NB4 (cell line): ENCODE measurements at regions not wholly inside any gene's neighbourhood (a gene's known extent, or its start where the extent isn't known, plus 50 kb on each side); places are given as distances from the start of the nearest gene placed in this dataset.
"Not testable (repeated sequence)": the region's sequence is repeated elsewhere in the genome, so short reads cannot be mapped to it uniquely, and the experiment has no call there.

Experiments used
- DNase-seq: peaks from one replicate; pipeline ENCODE4 v3.0.0; 2010; ENCODE audit warnings: low read depth
- H3K4me3 ChIP-seq: one replicate; pipeline ENCODE4 v1.5.1; 2011; ENCODE audit warnings: mild to moderate bottlenecking, low read depth, low read length, moderate library complexity
- MAX ChIP-seq: IDR thresholded peaks from 2 replicates; pipeline ENCODE4 v1.6.1; 2011; ENCODE audit warnings: low read depth, low read length
- MYC ChIP-seq: IDR thresholded peaks from 2 replicates; pipeline ENCODE4 v1.6.1; 2011; ENCODE audit warnings: low read depth, low read length
- POLR2A ChIP-seq: IDR thresholded peaks from 2 replicates; pipeline ENCODE4 v1.6.1; 2011; ENCODE audit warnings: mild to moderate bottlenecking; ENCODE audit not compliant: insufficient read length; ENCODE audit errors: extremely low read depth
- TF ChIP-seq, protein P1 (sequence below): IDR thresholded peaks from one replicate; pipeline ENCODE4 v1.5.1; 2012; ENCODE audit warnings: low read depth, low read length

GRCh38 chr10:118820326-118821116 lies 65.8 kb upstream of the CACUL1 start:
- TF ChIP-seq MYC (no peak), MAX (no peak)
- H3K4me3 ChIP-seq = no peak overlapping the region
- DNase-seq = no peak

DNA sequence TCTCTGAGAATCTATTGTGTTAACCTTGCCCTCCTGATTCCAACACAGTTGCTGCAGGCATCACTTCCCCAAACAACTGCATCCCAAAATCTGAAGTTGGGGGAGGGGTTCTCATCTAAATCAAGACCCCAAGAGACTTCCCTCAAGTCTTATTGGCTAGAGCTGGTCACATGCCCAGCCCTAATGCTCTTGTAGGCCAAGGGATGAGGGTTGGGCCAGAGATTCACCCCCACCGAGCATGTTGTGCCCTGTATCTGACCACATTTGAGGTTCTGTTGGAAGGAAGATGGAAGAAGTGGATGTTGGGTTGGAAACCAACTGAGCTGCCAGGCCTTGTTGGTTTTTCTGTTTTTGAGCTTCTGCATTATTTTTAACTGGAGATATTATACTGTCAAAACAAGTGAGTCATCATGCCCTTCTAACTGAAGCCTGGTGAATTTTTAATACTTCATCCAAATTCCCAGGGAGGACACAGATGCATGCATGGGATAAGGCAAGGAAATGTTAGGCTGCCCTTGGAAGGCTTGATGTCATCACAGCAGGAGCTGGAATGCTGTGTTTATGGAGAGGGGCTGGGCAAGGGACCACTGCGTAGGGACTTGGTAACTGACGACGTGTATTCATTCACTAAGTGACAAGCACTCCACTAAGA lies 68.6 kb upstream of the CACUL1 start:
- DNase-seq = no peak
- H3K4me3 ChIP-seq = no peak overlapping the region
- TF ChIP-seq MYC = no peak
- TF ChIP-seq POLR2A = no peak
- TF ChIP-seq, protein P1, sequence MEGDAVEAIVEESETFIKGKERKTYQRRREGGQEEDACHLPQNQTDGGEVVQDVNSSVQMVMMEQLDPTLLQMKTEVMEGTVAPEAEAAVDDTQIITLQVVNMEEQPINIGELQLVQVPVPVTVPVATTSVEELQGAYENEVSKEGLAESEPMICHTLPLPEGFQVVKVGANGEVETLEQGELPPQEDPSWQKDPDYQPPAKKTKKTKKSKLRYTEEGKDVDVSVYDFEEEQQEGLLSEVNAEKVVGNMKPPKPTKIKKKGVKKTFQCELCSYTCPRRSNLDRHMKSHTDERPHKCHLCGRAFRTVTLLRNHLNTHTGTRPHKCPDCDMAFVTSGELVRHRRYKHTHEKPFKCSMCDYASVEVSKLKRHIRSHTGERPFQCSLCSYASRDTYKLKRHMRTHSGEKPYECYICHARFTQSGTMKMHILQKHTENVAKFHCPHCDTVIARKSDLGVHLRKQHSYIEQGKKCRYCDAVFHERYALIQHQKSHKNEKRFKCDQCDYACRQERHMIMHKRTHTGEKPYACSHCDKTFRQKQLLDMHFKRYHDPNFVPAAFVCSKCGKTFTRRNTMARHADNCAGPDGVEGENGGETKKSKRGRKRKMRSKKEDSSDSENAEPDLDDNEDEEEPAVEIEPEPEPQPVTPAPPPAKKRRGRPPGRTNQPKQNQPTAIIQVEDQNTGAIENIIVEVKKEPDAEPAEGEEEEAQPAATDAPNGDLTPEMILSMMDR = no peak
- TF ChIP-seq MAX = no peak

- no peak overlapping the region for H3K4me3 ChIP-seq
- TF ChIP-seq, protein P1 = no peak
- no peak for TF ChIP-seq POLR2A
- TF ChIP-seq MAX = no peak
- no peak for TF ChIP-seq MYC
- no peak for DNase-seq
Measured at GRCh38 chr10:118827053-118827452, 72.3 kb upstream of the CACUL1 start.

- no peak for DNase-seq
Measured at GRCh38 chr10:118827466-118828155, 72.8 kb upstream of the CACUL1 start.

DNA sequence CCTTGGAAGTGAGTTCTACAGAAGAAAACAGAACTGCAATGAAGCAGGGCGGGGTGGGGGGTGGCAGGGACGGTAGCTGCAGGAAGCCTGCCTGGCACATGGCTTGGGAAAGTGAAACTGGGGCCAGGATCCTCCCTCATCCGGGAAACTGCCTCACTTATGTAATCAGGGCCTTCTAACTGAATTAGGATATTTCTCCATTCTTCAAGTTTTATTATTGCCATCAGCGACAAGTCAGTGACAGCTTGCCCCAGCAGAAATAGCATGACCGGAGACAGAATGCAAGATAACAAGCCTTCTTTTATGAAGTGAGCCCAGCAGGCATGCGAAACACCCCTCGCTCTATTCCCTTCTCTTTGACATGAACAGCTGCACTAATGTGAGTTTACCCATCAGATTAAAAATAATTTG lies 77.5 kb upstream of the CACUL1 start:
- DNase-seq = peak; percentile 85
- no peak for TF ChIP-seq POLR2A
- TF ChIP-seq MYC = peak; percentile 95
- TF ChIP-seq, protein P1 = no peak
- TF ChIP-seq MAX = peak; percentile 90

More at GRCh38 chr10:118827466-118828155, 72.8 kb upstream of the CACUL1 start:
- H3K4me3 ChIP-seq = no peak overlapping the region
- no peak for TF ChIP-seq MYC
- TF ChIP-seq, protein P1 = peak; percentile 56
- no peak for TF ChIP-seq POLR2A

GRCh38 chr10:118834370-118834769 lies 79.6 kb upstream of the CACUL1 start:
- not testable (repeated sequence) for DNase-seq, H3K4me3 ChIP-seq

More for the DNA sequence above, 77.5 kb upstream of the CACUL1 start:
- H3K4me3 ChIP-seq = peak overlapping the region; percentile 3
